GM04504 (cell line): ENCODE measurements at regions not wholly inside any gene's neighbourhood (a gene's known extent, or its start where the extent isn't known, plus 50 kb on each side); places are given as distances from the start of the nearest gene placed in this dataset.

Experiments
- DNase-seq: peaks from one replicate; pipeline ENCODE4 v3.0.0-alpha.2; 2012; ENCODE audit warnings: low read depth

DNA sequence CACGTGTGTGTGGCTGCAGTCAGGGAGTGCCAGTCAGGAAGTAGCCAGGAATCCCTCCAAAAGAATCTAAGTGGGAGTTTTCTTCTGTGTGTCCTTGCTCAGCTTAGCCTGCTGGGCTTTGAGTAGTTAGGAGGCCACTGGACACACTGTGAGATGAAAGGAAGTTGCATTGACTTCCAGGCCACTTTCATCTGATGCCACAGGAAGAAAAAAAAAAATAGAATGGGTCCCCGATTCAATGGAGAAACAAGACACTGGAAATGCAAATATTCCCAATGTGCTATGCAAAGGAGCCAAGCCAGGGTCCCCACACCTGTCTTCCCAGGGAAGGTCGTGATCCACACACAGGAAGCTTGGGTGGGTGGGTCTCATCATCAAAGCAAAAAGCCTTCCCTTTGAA, 95.6 kb upstream of the E2F8 start:
- no peak for DNase-seq

DNA sequence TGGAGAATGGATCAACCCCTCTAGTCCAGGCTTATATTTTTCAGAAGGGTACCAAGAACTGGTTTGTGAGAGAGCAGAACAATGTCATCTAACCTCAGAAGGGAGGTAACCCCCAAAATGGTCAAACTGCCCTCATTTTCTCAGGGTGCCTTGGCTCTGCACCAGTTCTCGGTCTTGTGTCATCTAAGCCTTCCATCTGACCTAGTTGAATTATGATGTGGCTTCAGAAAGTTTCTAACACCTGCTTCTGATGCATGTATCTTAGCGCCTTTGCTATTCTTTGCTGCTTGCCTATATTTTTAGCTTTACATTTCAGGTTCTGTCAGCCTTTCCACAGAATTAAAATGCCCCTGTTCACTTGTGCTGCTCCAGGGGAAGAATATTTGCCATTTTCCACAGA, 91.7 kb upstream of the E2F8 start:
- DNase-seq, result no peak

DNA sequence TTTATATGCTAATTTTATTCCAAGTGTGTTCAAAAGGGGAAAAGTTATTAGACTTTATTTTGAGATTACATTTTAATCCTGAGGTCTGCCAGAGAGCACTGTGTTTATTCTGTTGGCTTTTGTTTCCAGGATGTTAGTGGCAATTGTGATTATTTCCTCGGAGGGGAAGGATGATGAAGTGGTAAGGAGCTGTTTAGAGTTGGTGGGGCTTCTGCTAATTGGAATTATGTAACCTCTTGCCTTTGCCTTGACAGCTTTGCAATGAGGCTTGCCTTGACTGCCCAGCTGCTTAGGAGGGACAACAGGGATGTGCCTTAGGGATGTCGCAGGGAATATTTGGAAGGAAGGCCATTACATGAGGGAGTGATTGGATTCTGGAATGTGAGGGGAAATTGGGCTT, 89.7 kb upstream of the E2F8 start:
- no peak for DNase-seq

DNA sequence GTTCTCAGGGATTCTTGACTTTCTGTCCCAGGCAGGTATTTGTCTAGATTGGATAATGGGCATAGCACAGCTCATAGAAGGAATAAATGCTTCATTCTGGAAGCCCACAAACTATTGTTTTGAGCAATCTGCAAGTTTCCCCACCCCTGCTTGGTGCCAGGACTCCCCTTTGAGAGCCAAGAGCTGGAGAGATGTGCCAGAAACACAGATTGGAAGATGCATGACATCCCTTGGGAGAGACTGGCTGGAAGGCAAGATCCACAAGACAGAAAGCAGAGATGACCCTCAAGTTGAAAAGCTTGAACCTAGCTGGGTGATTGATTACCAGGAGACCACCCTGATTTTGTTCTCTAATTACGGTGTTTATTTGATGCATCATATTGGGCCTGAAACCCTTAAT, 89.2 kb upstream of the E2F8 start:
- no peak for DNase-seq

DNA sequence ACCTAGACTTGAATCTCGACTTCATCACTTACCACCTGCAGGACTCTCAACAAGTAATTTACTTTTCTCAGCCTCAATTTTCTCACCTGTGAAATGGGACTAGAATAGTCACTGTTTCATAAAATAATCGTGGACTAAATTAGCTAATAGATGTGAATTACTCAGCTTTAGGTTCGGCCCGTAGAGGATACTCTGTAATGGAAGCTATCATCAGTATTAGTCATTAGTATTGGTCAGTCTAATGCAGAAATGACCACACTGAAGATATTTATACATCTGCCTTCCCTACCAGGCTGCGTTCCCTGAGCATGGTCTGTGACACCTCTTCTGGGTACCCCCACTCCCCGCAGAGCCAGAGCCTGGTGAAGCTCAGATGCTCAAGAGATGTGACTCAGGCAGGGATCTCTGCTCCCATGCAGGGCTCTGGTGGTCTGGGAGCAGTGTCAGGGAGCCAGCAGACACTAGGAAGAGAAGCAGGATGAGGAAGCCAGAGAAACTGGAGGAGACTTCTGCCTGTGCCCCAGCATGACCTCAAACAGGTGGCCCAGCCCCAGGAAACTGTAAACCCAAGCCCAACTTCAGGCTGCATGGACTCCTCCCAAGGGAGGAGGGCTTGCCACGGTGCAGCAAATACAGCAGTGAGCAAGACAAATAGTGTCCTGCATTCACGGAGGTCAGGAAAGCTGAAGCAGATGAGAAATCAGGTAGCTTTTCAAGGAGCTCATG, 88.0 kb upstream of the E2F8 start:
- no peak for DNase-seq

DNA sequence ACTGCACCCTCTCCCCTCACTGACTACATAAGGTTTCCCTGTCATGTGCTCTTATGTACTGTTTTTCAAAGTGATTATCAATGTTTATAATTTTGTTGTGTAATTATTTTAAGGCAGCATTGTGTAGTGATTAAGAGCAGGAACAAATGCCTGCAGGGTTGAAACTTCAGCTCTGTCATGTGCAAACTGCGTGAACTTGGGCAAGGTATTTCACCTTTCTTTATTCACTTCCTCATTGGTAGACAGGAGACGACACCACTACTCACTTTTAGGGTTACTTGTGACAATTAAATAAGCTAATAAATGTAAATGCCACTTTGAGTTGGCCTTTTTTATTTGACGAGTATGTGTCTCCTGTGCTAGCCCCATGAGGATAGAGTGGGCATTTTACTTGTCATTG, 86.5 kb upstream of the E2F8 start:
- no peak for DNase-seq

DNA sequence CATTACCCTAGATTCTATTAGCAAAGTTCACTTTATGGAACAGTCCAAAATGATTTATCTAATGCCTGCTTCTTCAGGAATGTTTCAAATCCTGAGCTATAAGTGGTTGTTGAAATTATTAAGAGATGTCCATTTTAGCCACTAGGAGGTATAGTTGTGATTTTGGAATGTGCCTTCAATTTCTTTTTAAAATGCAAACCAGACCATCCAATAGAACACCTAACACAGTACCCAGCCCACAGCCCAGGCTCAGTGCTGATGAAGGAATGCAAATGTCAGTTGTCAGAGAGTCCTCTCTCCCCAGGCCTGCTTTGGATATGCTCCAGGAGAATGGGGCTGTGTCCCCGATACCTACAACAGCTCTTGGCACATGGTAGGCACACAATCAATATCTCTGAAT, 85.8 kb upstream of the E2F8 start:
- DNase-seq, result no peak

DNA sequence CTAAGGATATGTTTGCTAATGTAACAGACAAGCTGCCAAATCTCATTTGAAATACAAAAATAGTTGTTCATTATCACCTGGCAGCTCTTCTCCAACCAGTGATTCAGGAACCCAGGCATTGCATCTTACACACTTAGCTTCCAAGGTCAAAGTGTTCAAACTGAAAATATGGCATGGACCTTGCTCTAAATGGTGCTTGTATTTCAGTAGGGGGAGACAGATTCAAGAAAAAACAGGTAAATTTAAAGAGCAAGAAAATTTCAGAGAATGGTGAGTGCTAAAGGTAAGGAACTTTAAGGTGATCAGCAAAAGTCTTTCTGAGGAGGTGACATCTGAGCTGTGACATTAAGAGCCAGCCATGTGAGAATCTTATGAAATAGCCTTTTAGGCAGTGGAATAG, 82.8 kb upstream of the E2F8 start:
- DNase-seq, result no peak

DNA sequence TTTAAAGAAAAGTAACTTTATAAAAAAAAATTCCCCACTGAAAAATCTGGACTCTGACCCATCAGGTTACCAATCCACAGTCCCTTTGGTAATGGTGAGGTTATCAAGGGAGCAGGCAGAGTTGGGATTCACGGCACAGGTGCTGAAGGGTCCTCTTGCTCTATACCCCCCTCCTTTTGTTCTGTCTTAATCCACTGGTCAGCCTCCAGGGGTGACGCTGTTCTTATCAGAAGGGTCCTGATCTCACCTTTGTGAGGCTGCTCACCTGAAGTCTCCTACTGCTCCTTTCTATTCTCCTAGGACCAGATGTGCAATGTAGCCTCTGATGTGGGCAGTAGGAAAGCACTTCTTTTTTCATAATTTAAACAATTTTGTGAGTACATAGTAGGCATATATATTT, 80.6 kb upstream of the E2F8 start:
- no peak for DNase-seq

DNA sequence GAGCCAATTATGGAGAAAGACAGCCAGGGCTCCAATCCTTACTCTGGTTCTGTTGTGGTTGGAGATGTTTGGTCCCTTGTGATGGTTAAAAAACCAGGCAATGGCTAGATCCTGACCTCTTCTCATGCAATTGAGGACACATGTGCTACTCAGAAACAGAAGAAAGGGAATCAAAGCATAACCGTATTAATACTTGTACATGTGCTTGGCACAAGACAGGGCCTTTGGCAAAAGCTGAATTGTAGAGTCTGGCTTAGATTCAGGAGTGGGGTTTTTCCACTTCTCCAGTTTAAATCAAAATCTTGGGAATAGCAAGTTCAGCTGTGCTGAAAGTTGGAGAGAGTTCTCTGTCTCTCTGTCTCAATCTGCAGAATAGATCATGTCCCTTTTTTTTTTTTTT, 80.1 kb upstream of the E2F8 start:
- no peak for DNase-seq

DNA sequence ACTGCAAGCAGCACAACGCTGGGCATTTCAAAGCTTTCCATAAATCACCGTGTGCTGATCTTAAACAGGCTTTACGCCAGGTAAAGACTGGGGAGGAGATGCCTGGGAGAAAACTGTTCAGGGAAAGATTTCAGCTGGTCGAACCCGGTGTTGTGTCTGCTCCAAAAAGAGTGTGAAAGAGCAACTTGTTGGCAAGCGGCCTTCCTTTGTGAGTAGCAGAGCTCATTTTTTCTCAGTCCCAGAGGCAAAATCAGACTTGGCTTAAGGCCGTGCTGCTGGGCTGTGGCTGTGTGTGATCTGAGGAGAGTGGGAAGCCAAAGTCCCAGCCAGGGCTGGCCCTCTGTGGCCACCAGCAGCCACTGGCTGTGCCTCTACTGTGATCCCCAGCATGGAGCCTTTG, 75.7 kb upstream of the E2F8 start:
- peak; percentile 7 for DNase-seq

DNA sequence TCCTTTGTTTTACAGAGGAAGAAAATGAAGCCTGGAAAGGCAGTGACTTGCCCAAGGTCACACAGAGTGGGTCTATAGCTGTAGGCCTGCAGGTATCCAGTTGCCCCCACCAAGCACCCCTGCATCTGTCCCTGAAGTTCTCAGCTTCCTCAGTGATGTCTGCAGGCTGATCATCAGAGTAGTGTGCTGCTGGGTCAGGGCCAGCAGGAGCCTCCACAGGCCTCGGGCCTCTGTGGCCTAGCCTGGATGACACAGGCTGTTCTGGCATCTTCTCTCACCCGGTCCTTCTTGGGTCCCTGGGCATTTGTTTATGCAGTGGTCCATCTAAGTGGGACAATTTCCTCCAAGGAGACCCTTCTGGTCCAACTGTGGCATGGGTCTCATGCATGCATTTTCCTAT, 74.8 kb upstream of the E2F8 start:
- no peak for DNase-seq

DNA sequence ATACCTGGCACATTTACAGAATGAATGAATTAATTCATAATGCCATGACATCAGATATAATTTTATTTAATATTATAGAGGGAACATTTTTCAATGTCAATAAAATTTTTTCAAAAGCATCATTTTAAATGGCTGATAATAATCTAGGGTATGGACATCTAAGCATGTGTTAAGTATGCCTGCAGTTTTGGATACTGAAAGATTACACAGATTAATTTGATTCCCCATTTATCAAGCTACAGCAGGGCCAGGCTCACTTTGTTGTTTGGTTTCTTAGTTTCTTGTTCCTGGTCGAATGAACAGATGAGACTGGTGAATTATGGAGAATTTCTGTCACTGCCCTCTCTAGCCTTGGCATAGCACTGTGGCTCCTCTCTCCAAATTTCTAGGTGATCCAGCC, 72.4 kb upstream of the E2F8 start:
- no peak for DNase-seq

DNA sequence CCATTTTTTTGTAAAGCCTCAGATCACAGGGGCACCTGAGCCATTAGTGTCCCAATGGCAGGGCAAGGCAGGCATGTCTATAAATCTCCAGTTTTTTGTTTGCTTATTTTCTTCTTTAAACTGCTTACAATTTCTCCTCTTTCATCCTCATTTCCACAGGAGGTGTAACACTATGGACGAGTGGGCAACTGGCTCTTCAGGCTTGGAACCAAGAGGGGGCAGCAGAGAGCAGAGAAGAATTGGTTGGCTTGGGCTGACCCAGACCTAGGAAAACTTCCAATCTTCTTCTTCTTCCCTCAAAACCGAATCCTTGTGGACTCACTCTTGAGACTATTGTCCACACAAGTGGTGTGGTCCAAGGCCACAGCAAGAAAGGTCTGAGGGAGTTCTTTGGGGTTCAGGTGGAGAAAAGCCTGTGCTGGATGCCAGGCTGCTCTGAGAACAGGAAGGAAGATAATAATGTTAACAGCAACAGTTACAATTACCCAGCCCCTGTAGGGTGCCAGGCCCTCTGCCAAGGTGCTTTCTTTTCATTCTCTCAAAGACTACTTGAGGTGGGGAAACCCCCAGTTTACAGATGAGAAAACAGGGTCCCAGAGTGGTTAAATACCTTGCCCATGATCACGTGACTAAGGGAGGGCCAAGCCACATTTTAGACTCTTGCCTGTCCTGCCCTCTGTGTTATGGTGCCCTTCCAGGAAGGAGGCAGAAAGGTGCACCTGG, 70.7 kb upstream of the E2F8 start:
- peak; percentile 27 for DNase-seq

DNA sequence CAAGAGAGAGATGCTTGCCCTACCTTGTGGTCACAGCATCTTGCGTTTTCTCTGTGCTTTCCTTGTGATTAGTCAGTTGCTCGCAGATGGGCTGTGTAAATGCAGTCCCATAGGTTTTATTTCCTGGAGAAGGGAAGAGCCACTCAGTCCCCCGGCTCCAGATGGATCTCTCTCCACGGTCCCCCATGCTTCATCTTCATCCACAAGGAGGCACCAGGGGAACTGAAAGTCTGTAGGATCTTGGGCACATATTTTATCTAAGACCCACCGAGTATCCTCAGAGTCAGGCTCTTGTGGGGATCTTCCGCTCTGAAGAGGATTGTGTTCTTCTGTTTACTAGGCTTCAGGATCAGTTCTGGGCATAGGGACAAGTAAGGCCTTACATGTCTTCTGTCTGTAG, 66.8 kb upstream of the E2F8 start:
- no peak for DNase-seq

DNA sequence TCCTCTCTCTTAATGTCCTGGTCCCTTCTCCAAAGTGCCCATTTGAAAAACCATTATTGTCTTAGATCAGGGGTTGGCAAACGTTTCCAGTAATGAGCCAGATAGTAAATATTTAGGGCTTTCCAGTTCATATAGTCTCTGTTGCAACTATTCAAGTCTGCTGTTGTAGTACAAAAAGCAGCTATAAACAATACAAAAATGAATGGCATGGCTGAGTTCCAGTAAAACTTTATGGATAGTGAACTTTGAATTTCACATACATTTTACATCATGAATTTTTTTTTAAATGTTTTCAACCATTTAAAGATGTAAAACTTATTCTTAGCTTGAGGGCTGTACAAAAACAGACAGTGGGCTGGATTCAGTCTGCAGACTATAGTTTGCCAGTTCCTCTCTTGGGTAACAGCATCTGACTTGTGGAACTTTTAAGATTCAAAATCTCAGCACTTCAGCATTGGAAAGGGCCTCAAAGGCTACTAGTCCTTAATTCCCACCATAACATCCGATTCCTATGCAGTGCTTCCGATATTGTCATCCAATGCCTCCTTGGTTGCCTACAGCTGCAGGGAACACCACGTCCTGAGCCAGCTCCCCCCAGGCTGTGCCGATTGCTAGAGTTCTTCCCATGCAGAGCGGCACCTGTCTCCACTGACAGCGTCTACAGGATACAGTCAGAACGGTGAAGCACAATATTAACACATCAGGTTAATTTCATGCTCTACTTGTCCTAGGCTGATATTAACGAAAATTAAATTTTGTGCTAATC, 65.6 kb upstream of the E2F8 start:
- no peak for DNase-seq

DNA sequence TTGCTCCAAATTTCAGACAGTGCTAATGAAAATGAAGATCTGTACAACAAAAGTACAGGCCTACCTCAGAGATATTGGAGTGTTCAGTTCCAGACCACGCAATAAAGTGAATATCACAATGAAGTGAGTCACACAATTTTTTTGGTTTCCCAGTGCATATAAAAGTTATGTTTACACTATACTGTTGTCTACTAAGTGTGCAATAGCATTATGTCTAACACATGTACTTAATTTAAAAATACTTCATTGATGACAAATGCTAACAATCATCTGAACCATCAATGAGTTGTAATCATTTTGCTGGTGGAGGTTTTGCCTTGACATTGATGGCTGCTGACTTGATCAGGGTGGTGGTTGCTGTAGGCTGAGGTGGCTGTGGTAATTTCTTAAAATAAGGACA, 60.6 kb upstream of the E2F8 start:
- DNase-seq, result peak; percentile 12

DNA sequence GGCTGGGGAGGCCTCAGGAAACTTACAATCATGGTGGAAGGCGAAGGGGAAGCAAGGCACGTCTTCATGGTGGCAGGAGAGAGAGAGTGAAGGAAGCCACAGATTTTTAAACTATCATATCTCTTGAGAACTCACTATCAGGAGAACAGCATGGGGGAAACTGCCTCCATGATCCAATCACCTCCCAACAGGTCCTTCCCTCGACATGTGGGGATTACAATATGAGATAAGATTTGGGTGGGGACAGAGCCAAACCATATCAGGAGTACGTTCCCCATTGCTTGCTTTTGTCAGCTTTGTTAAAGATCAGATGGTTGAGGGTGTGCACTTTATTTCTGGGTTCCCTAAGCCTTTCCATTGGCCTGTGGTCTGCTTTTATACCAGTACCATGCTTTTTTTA, 53.7 kb upstream of the E2F8 start:
- DNase-seq, result no peak

DNA sequence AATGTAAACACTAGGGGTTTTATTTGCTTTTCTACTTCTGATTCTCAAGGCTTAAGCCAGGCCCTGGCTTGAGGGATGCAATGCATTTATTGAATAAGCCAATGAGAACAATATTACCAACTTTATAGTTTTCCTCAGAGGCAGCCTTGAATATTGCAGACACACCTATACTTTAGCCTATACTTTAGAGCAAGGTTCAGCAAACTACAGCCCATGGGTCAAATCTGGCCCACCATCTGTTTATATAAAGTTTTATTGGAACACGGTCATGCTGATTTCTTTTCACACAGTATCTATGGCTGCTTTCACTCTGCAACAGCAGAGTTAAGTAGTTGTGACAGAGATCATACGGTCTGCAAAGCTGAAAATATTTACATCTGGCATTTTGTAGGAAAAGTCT, 50.3 kb upstream of the E2F8 start:
- DNase-seq, result no peak
